ENCODE measurements at regions not wholly inside any gene's neighbourhood (a gene's known extent, or its start where the extent isn't known, plus 50 kb on each side); places are given as distances from the start of the nearest gene placed in this dataset.

- intact Hi-C loops (cut with DNase I): no loop called here
- no peaks in the 10 kb centered on the region for H3K9me3 ChIP-seq
- TF ChIP-seq CTCF (IDR thresholded peaks at IDR 0.05) (no peak), POLR2AphosphoS5 (IDR thresholded peaks at IDR 0.05) (no peak), EP300 (IDR thresholded peaks at IDR 0.05) (no peak), POLR2A (IDR thresholded peaks at IDR 0.05) (no peak)
- no peaks in the 10 kb centered on the region for H3K36me3 ChIP-seq
- WGBS, 2 donors: 88 to 92% methylated on average over 2 of the region's 2 CpGs
- H3K4me3 ChIP-seq: no peak overlapping the region
- DNase-seq: no peak
- H3K4me1 ChIP-seq: no peaks in the 10 kb centered on the region
- H3K27me3 ChIP-seq: no peaks in the 10 kb centered on the region
- no peak overlapping the region for H3K27ac ChIP-seq
Measured at GRCh38 chr7:17061443-17061842, 179.7 kb upstream of the AGR3 start.

DNA sequence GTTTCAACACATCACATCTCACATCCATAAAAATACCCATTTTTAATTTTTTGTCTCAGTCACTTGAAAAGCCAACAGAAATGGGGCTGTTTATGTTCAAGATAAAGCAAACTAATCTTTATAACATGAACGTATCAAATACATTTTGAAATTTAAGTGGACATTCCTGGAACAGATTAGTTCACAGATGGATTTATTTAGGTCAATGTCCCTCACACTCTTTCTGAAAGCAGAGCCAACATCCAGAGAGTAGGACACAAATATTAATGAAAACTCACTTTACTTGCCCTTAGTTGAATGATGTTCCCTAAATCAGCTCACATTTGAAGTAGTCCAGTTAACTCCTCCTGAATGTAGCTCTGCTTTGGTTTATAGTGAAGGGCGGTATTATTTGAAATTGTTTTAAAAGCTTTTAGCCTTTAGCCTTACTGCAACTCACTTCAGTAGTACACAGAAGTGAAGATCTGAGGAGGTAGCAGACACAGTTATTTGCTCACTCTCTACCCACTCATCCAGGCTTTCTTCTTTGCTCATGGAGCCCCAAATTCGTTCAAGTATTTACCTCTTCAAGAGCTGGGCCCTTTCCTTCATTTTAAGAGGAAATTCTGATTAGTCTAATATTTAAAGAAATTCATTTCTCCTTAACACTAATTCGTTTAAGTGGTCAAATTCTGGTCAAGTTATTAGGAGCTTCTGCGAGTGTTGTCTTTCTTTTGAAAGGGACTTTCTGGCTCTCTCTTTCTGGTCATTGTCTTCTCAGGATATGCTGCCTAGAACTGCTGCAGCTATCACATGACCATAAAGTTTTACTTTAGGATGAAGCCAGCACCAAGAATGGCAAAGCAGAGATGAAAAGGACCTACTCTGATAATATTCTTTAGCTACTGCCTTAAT, 180.6 kb upstream of the AGR3 start:
- no peak for DNase-seq
- intact Hi-C loops (cut with DNase I): no loop called here
- H3K27ac ChIP-seq: no peak overlapping the region
- no peaks in the 10 kb centered on the region for H3K4me1 ChIP-seq
- no peak overlapping the region for H3K4me3 ChIP-seq
- no peaks in the 10 kb centered on the region for H3K9me3 ChIP-seq
- WGBS, 2 donors: 78 to 79% methylated on average over 5 of the region's 5 CpGs
- H3K27me3 ChIP-seq: no peaks in the 10 kb centered on the region
- H3K36me3 ChIP-seq: no peaks in the 10 kb centered on the region
- no peak for TF ChIP-seq EP300 (IDR thresholded peaks at IDR 0.05)
- TF ChIP-seq POLR2AphosphoS5 (IDR thresholded peaks at IDR 0.05): no peak
- no peak for TF ChIP-seq CTCF (IDR thresholded peaks at IDR 0.05)
- no peak for TF ChIP-seq POLR2A (IDR thresholded peaks at IDR 0.05)

- TF ChIP-seq POLR2A (IDR thresholded peaks at IDR 0.05) (no peak), POLR2AphosphoS5 (IDR thresholded peaks at IDR 0.05) (no peak), CTCF (IDR thresholded peaks at IDR 0.05) (no peak), EP300 (IDR thresholded peaks at IDR 0.05) (no peak)
- Histone ChIP-seq H3K27me3 (no peaks in the 10 kb centered on the region), H3K4me3 (no peak overlapping the region), H3K36me3 (no peaks in the 10 kb centered on the region), H3K27ac (no peak overlapping the region), H3K9me3 (no peaks in the 10 kb centered on the region), H3K4me1 (no peaks in the 10 kb centered on the region)
- intact Hi-C loops (cut with DNase I): no loop called here
- DNase-seq: no peak
Measured at GRCh38 chr7:17063045-17063383, 181.2 kb upstream of the AGR3 start.

GRCh38 chr7:17067691-17068090, 185.9 kb upstream of the AGR3 start:
- WGBS, 2 donors: 72 to 85% methylated on average over 1 of the region's 1 CpG
- Histone ChIP-seq H3K9me3 (no peaks in the 10 kb centered on the region), H3K27ac (no peak overlapping the region), H3K4me3 (no peak overlapping the region), H3K27me3 (no peaks in the 10 kb centered on the region), H3K4me1 (no peaks in the 10 kb centered on the region), H3K36me3 (no peaks in the 10 kb centered on the region)
- TF ChIP-seq POLR2AphosphoS5 (IDR thresholded peaks at IDR 0.05): no peak
- TF ChIP-seq POLR2A (IDR thresholded peaks at IDR 0.05): no peak
- no peak for TF ChIP-seq EP300 (IDR thresholded peaks at IDR 0.05)
- TF ChIP-seq CTCF (IDR thresholded peaks at IDR 0.05): no peak
- DNase-seq: no peak
- intact Hi-C loops (cut with DNase I): no loop called here

- H3K36me3 ChIP-seq: no peaks in the 10 kb centered on the region
- WGBS, 2 donors: 67 to 82% methylated on average over 4 of the region's 4 CpGs
- no peak for DNase-seq
- H3K9me3 ChIP-seq: no peaks in the 10 kb centered on the region
- TF ChIP-seq EP300 (IDR thresholded peaks at IDR 0.05) (no peak), POLR2A (IDR thresholded peaks at IDR 0.05) (no peak), POLR2AphosphoS5 (IDR thresholded peaks at IDR 0.05) (no peak), CTCF (IDR thresholded peaks at IDR 0.05) (no peak)
- intact Hi-C loops (cut with DNase I): no loop called here
- H3K27ac ChIP-seq: no peak overlapping the region
- H3K4me3 ChIP-seq: no peak overlapping the region
- no peaks in the 10 kb centered on the region for H3K4me1 ChIP-seq
- no peaks in the 10 kb centered on the region for H3K27me3 ChIP-seq
Measured at GRCh38 chr7:17069146-17069545, 187.4 kb upstream of the AGR3 start.

Data from sigmoid colon (tissue), 6 donors.